LNCAP (cell line): ENCODE measurements at regions not wholly inside any gene's neighbourhood (a gene's known extent, or its start where the extent isn't known, plus 50 kb on each side); places are given as distances from the start of the nearest gene placed in this dataset.

Source experiments
- TF ChIP-seq, protein P1 (sequence below): fragments of 450-650 bp; IDR thresholded peaks from 2 replicates; pipeline ENCODE4 v1.5.1; 2017; ENCODE audit warnings: mild to moderate bottlenecking

DNA sequence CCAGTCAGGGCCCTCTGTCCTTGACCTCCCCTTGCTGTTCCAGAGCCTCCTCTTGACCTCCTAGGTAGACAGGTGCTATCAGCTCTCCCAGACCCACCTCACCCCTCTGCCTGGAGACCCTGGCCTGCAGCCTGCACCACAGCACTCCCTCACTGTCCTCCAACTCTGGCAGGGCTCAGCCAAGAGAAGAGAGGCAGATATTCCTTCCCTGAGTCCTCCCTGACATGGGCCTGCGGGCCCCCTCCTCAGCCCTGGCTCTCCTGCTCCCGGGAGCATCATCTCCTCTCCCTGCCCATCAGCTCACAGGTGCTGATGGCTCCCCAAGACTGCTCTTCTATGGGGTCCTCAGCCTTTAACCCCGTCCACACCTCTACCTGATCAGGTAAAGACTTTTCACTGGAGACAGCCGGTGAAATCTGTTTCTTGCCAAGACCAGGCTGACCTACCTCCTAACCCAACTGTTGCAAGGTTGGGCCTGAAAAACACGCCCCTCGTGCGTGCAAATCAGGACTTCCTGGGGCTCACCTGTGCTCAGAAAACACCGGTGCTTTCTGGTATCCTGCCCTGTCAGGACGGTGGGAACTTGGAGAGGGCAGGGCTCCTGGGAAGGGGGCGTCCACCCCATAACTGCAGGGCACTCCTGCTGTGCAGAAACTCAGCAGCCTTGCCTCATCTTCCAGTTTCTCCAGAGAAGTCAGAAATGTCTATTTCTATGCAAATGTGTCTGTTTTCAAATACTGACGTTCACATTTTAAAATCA is 160.7 kb downstream of the SHANK2 start:
- TF ChIP-seq, protein P1, sequence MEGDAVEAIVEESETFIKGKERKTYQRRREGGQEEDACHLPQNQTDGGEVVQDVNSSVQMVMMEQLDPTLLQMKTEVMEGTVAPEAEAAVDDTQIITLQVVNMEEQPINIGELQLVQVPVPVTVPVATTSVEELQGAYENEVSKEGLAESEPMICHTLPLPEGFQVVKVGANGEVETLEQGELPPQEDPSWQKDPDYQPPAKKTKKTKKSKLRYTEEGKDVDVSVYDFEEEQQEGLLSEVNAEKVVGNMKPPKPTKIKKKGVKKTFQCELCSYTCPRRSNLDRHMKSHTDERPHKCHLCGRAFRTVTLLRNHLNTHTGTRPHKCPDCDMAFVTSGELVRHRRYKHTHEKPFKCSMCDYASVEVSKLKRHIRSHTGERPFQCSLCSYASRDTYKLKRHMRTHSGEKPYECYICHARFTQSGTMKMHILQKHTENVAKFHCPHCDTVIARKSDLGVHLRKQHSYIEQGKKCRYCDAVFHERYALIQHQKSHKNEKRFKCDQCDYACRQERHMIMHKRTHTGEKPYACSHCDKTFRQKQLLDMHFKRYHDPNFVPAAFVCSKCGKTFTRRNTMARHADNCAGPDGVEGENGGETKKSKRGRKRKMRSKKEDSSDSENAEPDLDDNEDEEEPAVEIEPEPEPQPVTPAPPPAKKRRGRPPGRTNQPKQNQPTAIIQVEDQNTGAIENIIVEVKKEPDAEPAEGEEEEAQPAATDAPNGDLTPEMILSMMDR = no peak

DNA sequence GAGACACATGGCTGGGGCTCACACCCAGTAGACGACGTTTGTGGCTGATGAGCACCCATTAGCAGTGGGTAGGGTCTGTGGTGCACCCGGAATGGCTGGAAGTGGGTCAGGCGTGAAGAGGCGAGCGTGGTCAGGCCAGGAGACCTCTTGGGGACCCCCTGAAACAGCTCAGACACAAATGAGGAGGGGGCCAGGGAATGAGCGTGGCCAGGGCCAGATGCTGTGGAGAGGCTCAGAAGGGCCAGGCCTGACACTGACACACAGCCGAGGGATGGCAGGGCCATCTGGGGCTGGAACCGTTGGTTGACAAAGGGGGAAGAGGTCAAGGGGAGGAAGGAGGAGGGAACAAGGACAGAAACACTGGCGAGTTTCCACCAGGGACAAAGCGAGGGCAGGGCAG is 162.8 kb downstream of the SHANK2 start:
- TF ChIP-seq, protein P1 = no peak

DNA sequence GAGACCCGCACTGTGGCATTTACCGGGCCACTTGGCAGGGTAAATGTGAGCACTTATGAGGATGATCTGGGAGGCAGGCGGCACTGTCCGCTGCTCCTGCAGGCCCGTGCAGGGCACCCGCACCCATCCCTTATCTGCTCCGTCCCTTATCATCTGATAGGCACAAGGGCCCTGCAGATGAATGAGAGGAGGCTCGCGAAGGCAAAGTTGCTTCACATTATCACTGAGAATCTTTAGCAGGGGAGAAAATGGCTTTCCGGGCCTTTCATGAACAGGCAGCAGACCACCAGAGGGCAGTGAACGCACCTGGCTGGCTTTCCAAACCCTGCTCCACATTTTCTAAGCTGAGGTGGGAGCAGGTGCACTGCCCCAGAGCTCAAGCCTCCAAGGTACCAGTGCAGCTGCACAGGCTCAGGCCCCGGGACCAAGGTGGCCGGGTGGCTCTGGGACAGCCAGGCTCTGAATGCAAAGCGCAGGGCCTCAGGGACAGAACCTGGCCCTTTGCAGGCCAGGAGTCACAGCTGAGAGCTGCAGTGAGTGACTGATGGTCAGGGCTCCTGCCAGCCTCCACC is 165.6 kb downstream of the SHANK2 start:
- TF ChIP-seq, protein P1 = peak; percentile 54

DNA sequence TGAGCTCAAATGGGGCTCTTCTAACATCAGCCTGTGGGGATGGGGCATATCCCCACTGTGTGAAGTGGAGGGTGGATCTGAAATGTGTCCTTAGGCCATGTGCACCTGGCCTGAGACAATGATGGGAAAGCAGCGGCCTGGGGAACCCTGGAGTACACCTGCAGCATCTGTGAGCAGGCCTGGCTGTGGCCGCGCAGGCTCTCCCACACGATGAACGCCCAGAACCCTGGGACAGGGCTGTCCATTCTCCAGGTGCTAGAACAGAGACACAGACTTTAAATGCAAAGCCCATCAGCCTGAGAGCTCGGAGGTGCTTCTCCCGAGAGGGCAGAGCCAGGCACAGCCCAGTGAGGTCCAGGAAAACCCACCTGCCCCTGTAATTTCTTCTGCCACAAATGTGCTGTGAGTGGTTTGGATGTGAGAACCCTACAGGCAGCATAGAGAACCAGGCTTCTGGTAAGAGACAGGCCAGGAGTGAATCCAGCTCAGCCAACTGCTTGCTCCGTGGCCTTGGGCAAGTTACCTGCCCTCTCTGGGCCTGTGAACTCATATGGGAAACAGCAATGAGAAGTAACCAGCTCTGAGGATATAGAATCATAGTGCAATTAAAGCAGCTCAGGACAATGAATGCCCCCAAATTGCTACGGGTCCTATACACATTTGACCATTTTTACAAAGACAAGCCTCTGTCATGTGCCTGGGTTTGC is 167.9 kb downstream of the SHANK2 start:
- TF ChIP-seq, protein P1 = no peak

DNA sequence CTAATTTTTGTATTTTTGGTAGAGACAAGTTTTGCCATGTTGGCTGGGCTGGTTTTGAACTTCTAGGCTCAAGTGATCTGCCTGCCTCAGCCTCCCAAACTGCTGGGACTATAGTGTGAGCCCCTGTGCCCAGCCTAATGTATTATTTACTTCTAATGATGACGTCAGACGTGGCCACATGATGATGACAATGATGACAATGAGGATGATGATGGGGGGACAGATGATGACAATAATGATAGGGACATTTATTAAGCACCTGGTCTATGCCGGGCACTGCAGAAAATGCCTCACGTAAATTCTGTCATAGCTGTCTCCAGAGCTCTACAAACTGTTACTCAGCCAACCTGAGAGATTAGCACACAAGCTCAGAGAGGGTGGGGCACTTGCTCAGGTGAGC is 169.3 kb downstream of the SHANK2 start:
- TF ChIP-seq, protein P1 = no peak

DNA sequence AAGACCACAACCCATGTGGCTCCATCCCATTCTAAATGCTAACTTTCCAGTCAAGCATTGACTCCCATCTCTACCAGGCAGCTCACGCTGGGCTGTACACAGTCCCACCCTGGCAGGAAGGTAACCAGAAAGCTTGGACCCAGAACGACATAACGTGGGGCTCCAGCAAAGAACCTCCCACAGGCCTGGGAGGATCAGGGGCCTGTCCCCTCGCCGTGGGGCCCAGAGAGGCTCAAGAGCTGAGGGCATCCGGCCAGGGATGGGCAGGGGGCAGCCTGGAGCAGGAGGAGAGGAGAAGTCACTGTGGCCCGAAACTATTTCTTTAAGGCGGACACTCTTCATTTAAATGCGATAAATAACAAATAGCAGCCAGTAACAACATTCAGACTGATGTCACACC is 169.9 kb downstream of the SHANK2 start:
- TF ChIP-seq, protein P1 = no peak

DNA sequence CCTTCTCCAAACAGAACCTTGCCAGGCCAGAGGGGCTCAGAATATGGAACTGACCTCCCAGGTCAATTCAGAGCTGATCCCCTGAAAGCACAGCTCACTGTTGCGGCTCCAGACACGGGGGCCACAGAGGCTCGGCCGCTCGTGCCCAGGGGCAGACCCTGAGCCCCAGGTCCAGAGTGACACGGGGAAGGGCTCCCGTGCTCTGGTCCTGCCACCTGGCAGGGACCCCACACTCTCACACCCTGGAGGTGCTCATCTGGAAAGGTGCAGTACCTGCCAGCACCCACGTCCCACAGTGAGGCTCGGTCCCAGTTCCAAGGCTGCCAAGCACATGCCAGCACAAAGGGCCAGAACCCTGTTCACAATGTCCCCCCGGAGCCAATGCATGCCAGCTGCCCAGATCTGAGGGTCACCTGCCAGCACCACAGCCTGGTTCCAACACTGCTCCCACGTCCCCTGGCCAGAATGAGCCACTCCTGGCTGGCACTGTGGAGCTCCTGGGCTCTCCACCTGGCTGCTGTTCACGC is 170.6 kb downstream of the SHANK2 start:
- TF ChIP-seq, protein P1 = no peak
